B cell (primary cell): ENCODE measurements at regions not wholly inside any gene's neighbourhood (a gene's known extent, or its start where the extent isn't known, plus 50 kb on each side); places are given as distances from the start of the nearest gene placed in this dataset.
"Not testable (repeated sequence)": the region's sequence is repeated elsewhere in the genome, so short reads cannot be mapped to it uniquely, and the experiment has no call there.

ENCODE experiments used
- ATAC-seq: fragments of 200-7000 bp; cut with Tn5 transposase; one replicate; pipeline ENCODE4 v1.10.0; 2021; ENCODE audit warnings: low read depth, mild to moderate bottlenecking, moderate number of reproducible peaks, moderate library complexity
- CTCF ChIA-PET: fragments of 350-600 bp; sonication (Branson Sonifier 250); formaldehyde crosslinking; loops from one replicate; lab custom pipeline; 2021; ENCODE audit warnings: antibody characterized with exemption, inconsistent platforms; lab: Charles Lee
- POLR2A ChIA-PET: fragments of 350-600 bp; sonication (Branson Sonifier 250); formaldehyde crosslinking; loops from one replicate; lab custom pipeline; 2021; ENCODE audit warnings: antibody characterized with exemption; lab: Charles Lee
- DNase-seq: peaks from one replicate; pipeline ENCODE4 v3.0.0; 2013
- H2AFZ ChIP-seq: 2 replicates; pipeline ENCODE4 v1.6.1; 2012; ENCODE audit warnings: mild to moderate bottlenecking, low read depth, low read length; ENCODE audit not compliant: insufficient read depth, poor library complexity, severe bottlenecking
- H3K27ac ChIP-seq, 2 donors: 1 replicate in 1 of 2; 2 replicates in 1 of 2; pipeline ENCODE4 v1.5.1; 2012 to 2013; ENCODE audit warnings: low read length in 2 of 2, mild to moderate bottlenecking in 2 of 2, moderate library complexity in 1 of 2
- H3K27me3 ChIP-seq, 4 experiments: fragments of 200-600 bp in 1 of 4; sonication (generic) in 1 of 4; replicated peaks in 1 of 4; 1 replicate in 2 of 4; 2 replicates in 2 of 4; pipeline versions ENCODE4 v1.6.1 to v1.7.0; 2013 to 2016; ENCODE audit warnings: low read length in 3 of 4, mild to moderate bottlenecking in 2 of 4, mixed read lengths in 1 of 4, moderate library complexity in 1 of 4; ENCODE audit not compliant: insufficient read depth in 4 of 4, control insufficient read depth in 3 of 4; ENCODE audit errors: control extremely low read depth in 1 of 4
- H3K36me3 ChIP-seq, 2 experiments: replicated peaks in 1 of 2; 1 replicate in 1 of 2; 2 replicates in 1 of 2; pipeline versions ENCODE4 v1.6.1 to v1.7.1; 2013; ENCODE audit warnings: low read length in 1 of 2; ENCODE audit not compliant: insufficient read depth in 2 of 2, control insufficient read depth in 1 of 2; ENCODE audit errors: control extremely low read depth in 1 of 2, extremely low read depth in 1 of 2
- H3K4me1 ChIP-seq, 2 donors: fragments of 200-600 bp in 1 of 2; sonication (generic) in 1 of 2; 1 replicate in 1 of 2; 2 replicates in 1 of 2; pipeline versions ENCODE4 v1.5.1 to v1.6.1; 2013 to 2017; ENCODE audit warnings: low read length in 2 of 2; ENCODE audit not compliant: control insufficient read depth in 2 of 2, insufficient read depth in 2 of 2
- H3K4me2 ChIP-seq: replicated peaks from 2 replicates; pipeline ENCODE3; 2012; ENCODE audit warnings: mild to moderate bottlenecking, low read depth, low read length; ENCODE audit not compliant: poor library complexity, severe bottlenecking
- H3K4me3 ChIP-seq, 5 experiments: fragments of 200-600 bp in 1 of 5; sonication (generic) in 1 of 5; 1 replicate in 3 of 5; 2 replicates in 2 of 5; pipeline versions ENCODE4 v1.5.1 to v1.7.0; 2011 to 2016; ENCODE audit warnings: low read length in 4 of 5, mild to moderate bottlenecking in 4 of 5, low read depth in 2 of 5, control low read depth in 1 of 5, moderate library complexity in 1 of 5; ENCODE audit not compliant: insufficient read depth in 1 of 5; ENCODE audit errors: control extremely low read depth in 1 of 5, extremely low read depth in 1 of 5
- H3K79me2 ChIP-seq: fragments of 200-600 bp; sonication (generic); one replicate; pipeline ENCODE4 v1.6.0; 2016; ENCODE audit warnings: low read length; ENCODE audit not compliant: control insufficient read depth, insufficient read depth
- H3K9ac ChIP-seq: fragments of 200-600 bp; sonication (generic); 2 replicates; pipeline ENCODE4 v1.6.1; 2017; ENCODE audit warnings: mild to moderate bottlenecking, low read length, moderate library complexity
- H3K9me3 ChIP-seq, 3 donors: one replicate each; pipeline versions ENCODE4 v1.6.1 to v1.7.1; 2013; ENCODE audit warnings: low read length in 2 of 3; ENCODE audit not compliant: control insufficient read depth in 2 of 3, insufficient read depth in 1 of 3; ENCODE audit errors: control extremely low read depth in 1 of 3
- H4K20me1 ChIP-seq: 2 replicates; pipeline ENCODE4 v1.6.0; 2012; ENCODE audit warnings: mild to moderate bottlenecking, low read length; ENCODE audit not compliant: insufficient read depth, control insufficient read depth, poor library complexity, severe bottlenecking
- H3K27ac Mint-ChIP-seq: one replicate; pipeline ENCODE4 v1.8.0; 2021; ENCODE audit warnings: mixed read lengths
- H3K27me3 Mint-ChIP-seq: one replicate; pipeline ENCODE4 v1.8.0; 2021; ENCODE audit warnings: mixed read lengths
- H3K4me1 Mint-ChIP-seq: one replicate; pipeline ENCODE4 v1.8.0; 2021; ENCODE audit warnings: mixed read lengths
- H3K4me3 Mint-ChIP-seq: one replicate; pipeline ENCODE4 v1.8.0; 2021; ENCODE audit warnings: mixed read lengths
- H3K9me3 Mint-ChIP-seq: one replicate; pipeline ENCODE4 v1.8.0; 2022; ENCODE audit warnings: mixed read lengths; ENCODE audit not compliant: insufficient read depth
- CTCF ChIP-seq: fragments of 200-600 bp; IDR thresholded peaks from one replicate; pipeline ENCODE4 v1.8.0; 2022; ENCODE audit warnings: antibody characterized with exemption, mild to moderate bottlenecking
- EZH2 ChIP-seq: IDR thresholded peaks from 2 replicates; pipeline ENCODE4 v1.6.1; 2012; ENCODE audit warnings: borderline replicate concordance, low read depth, mild to moderate bottlenecking, moderate library complexity, low read length; ENCODE audit not compliant: insufficient read depth, poor library complexity, severe bottlenecking
- WGBS: methylation state at CpG from one replicate; pipeline ENCODE4 v1.1.5; 2013; ENCODE audit warnings: missing lambda C conversion rate; ENCODE audit not compliant: insufficient coverage; 5-methylcytosine and 5-hydroxymethylcytosine counted together
- intact Hi-C: fragments of 100-400 bp; cut with micrococcal nuclease; formaldehyde crosslinking; loops from one replicate; pipeline ENCODE4 v1.10.0; 2022

GRCh38 chr13:64579331-64579730 lies 2650.8 kb downstream of the PCDH9 start:
- Histone ChIP-seq H3K36me3 (no peaks in the 10 kb centered on the region), H4K20me1 (no peaks in the 10 kb centered on the region), H3K79me2 (no peaks in the 10 kb centered on the region), H3K27me3 (no peaks in the 10 kb centered on the region), H3K27ac (no peak overlapping the region), H3K9me3 (peaks cover 0 to 2% (median 0%) of the 10 kb centered on the region in 3 donors), H2AFZ (no peak overlapping the region), H3K4me1 (no peaks in the 10 kb centered on the region), H3K4me3 (no peak overlapping the region), H3K4me2 (no peak overlapping the region), H3K9ac (no peak overlapping the region)
- ChIA-PET POLR2A (no interaction called here), CTCF (no interaction called here)
- no peak for ATAC-seq
- Mint-ChIP-seq H3K4me3 (no peak overlapping the region), H3K9me3 (peaks cover 4% of the 10 kb centered on the region), H3K27me3 (no peaks in the 10 kb centered on the region), H3K27ac (no peak overlapping the region), H3K4me1 (no peaks in the 10 kb centered on the region)
- WGBS, result no CpG with 5 or more reads among the region's 3 CpGs
- intact Hi-C loops, result no loop called here
- TF ChIP-seq CTCF, result no peak
- no peak for DNase-seq

- Mint-ChIP-seq H3K27ac (no peak overlapping the region), H3K9me3 (no peaks in the 10 kb centered on the region), H3K4me1 (no peaks in the 10 kb centered on the region), H3K4me3 (no peak overlapping the region), H3K27me3 (no peaks in the 10 kb centered on the region)
- intact Hi-C loops, result no loop called here
- CTCF ChIA-PET, result no interaction called here
- H3K4me1 ChIP-seq, result no peaks in the 10 kb centered on the region
- DNase-seq (no peak), ATAC-seq (no peak)
- H3K9me3 ChIP-seq, result no peaks in the 10 kb centered on the region
- no peaks in the 10 kb centered on the region for H4K20me1 ChIP-seq
- no peak overlapping the region for H3K9ac ChIP-seq
- no peak overlapping the region for H3K4me3 ChIP-seq
- no peak overlapping the region for H2AFZ ChIP-seq
- no peak overlapping the region for H3K27ac ChIP-seq
- H3K4me2 ChIP-seq, result no peak overlapping the region
- H3K36me3 ChIP-seq, result no peaks in the 10 kb centered on the region
- POLR2A ChIA-PET, result no interaction called here
- no peaks in the 10 kb centered on the region for H3K79me2 ChIP-seq
- H3K27me3 ChIP-seq, result no peaks in the 10 kb centered on the region
- no peak for TF ChIP-seq CTCF
- no peak for TF ChIP-seq EZH2
Observed at GRCh38 chr13:64568748-64569147, 2661.4 kb downstream of the PCDH9 start.

- H3K4me3 ChIP-seq, H3K27ac Mint-ChIP-seq, H3K27me3 Mint-ChIP-seq, ATAC-seq, H3K27ac ChIP-seq, H3K36me3 ChIP-seq, H3K4me1 ChIP-seq, H3K4me2 ChIP-seq, POLR2A ChIA-PET, H4K20me1 ChIP-seq, H3K9me3 ChIP-seq, H3K4me1 Mint-ChIP-seq, H3K79me2 ChIP-seq, H3K9ac ChIP-seq, H3K4me3 Mint-ChIP-seq, H3K9me3 Mint-ChIP-seq, CTCF ChIA-PET, intact Hi-C loops, H2AFZ ChIP-seq, DNase-seq, H3K27me3 ChIP-seq: not testable (repeated sequence)
- no CpG with 5 or more reads among the region's 10 CpGs for WGBS
Observed at GRCh38 chr13:64558031-64558430, 2672.1 kb downstream of the PCDH9 start.
